Activated CD4-positive, alpha-beta T cell treated with anti-CD3 and anti-CD28 coated beads for 24 hours (primary cell): ENCODE measurements at regions not wholly inside any gene's neighbourhood (a gene's known extent, or its start where the extent isn't known, plus 50 kb on each side); places are given as distances from the start of the nearest gene placed in this dataset.

Experiments used
- DNase-seq, 2 donors: peaks; one replicate each; pipeline ENCODE4 v3.0.0-alpha.2; 2020; ENCODE audit warnings: low read depth in 2 of 2

DNA sequence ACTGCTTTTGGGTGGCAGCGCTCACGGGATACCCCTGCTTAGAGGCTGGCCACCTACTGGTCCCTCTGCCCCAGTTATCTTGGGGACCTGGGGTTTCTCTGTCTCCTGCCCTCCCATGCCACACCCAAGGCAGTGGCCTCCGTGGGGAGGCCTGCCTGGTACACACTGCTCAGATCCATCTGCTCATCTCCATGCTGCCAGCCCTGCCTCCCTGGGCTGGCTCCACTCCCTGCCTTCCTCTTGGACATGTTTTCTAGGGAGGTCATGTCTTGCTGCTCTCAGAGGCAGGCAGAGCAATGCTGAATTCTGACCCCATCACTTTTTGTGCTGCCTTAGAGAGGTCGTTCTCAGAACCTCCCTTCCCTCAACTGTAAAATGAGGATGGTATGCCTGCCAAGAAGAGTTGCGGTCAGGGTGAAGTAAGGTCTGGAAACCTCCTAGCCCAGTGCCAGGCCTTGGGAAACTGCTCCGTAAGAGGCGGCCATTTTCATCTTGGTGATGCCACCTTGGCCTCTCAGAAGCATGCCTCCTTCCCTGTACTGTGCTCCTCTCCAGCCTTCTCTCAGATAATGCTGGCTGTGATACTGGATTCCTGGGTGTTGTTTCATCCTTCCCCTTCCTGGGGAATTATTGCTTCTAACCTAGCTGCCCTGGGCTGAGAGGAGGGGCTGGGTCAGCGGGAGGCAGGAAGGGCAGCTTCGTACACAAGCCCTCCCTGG is 186.4 kb upstream of the ZBED5 start:
- DNase-seq, result no peak

DNA sequence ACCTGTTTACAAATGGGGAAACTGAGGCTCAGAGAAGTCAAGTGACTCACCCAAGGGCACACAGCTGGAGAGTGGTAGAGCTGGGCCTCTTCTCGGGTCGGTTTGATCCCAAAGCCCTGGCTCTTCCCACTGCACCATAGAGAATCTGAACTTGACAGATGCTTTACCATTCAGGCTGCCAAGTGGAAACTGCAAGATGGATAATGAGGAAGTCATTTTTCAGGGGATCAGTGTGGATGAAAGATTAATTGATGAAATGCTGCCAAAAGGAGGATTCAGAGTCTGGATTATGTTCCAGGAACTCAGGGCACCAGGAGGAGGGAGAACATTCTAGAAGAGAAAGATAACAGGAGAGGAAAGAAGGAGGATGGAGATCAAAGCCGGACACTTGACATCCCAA is 185.9 kb upstream of the ZBED5 start:
- DNase-seq, result no peak

DNA sequence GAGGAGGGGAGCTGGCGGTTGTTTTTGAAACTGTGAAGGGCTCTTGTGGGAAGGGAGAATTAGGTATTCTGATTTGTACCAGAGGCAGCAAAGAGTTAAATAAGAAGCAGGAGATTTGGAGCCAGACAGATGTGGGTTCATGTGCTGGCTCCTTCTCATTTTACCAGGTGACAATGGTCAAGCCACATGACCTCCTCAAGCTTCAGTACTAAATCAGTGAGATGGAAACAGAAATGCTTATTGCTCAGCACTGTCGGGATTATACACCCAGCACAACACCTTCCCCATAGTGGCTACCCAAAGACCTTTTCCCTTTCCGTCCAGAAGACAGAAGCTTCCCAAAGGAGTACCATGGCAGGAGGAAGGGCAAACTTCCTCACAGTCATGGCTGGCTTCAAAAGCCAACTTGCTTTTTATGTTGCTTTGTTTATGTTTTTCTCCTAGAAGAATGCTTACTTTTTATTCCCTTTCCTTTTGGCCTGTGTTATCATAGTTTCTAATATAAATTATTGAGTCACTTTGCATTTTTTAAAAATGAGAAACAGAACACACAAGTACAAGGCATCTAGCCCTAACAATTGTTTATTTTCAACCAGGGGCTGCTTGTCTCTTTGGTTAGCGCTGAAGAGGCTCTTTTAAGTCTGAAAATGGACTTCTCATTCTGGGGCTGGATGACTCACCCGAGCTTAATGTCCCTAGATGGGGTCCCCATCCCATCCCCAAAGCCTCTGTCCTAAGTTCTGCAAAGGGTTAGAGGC is 181.5 kb upstream of the ZBED5 start:
- no peak for DNase-seq

DNA sequence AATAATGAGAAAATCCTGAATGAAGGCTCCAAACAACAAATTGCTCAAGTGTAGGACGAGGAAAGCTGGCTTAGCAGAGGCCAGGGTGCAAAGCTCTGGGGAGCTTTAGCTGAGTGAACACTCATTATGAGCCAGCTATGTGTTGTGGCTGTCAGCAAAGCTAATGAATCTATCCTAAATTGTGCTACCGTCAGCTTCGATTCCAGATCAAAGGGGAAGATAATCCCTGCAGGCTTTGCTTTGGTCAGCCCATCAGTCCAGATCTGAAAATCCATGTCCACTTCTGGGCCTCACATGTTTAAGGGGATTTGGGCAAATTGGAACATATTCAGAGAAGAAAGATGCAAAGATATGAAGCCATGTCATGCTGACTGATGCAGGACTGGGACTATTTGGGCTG is 180.9 kb upstream of the ZBED5 start:
- no peak for DNase-seq

DNA sequence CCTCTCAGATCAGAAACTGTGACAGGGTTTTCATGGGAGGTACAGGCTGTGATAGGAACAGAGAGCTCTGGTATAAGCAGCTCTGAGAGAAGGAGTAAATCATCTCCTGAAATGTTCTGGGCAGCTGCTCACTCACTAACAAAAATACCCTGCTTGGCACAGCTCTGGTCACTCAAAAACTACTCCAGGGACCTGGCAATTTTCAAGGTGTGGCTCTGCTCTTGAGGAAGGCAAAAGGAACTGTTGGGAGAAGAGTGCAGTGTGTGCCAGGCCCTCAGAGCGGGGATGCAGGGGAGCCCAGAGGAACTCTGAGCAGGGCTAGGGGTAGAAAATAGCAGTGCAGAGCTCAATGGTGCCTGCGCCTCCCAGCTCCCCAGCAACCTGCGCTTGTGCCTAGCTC is 180.5 kb upstream of the ZBED5 start:
- no peak for DNase-seq

DNA sequence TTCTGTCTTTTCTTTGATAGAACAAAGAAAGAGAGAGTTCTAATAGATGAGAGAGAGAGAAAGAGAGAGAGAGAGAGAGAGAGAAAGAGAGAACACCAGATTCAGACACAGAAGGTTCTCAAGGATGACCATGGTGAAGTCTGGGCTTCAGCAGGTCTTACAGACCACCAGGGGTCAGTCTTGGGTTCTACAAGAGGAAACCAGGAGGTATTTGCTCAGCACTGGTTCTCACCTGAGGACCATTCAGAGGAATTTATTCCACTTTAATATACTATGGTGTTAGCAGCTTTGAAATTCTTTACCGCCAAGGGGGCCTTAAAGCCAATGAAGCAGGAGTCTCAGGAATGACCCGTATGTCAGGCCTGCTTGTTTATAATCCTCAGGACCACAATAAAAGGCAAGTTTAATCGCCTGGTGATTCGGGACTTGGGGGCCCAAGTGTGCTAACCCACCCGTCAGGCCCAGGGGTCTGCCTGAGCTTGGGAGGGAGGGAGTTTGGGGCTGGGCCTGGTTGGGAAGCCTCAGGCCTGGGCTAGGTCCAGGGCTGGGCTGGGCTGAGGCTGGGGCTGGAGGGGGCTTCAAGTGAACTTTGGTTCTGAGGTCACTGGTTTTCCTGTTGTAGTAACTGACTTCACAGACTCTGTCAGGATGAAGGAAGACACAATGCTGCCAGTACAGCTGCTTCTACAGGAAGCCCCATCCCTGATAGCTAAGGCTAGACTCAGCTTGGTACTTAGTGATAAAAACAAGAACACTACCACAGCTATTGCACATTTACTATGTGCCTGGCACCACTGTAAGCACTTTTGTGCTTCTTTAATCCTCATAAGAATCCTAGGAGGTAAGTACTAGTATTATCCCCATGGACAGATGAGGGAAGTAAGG is 179.2 kb upstream of the ZBED5 start:
- DNase-seq, result peak in 1 of 2 donors; percentile 13

DNA sequence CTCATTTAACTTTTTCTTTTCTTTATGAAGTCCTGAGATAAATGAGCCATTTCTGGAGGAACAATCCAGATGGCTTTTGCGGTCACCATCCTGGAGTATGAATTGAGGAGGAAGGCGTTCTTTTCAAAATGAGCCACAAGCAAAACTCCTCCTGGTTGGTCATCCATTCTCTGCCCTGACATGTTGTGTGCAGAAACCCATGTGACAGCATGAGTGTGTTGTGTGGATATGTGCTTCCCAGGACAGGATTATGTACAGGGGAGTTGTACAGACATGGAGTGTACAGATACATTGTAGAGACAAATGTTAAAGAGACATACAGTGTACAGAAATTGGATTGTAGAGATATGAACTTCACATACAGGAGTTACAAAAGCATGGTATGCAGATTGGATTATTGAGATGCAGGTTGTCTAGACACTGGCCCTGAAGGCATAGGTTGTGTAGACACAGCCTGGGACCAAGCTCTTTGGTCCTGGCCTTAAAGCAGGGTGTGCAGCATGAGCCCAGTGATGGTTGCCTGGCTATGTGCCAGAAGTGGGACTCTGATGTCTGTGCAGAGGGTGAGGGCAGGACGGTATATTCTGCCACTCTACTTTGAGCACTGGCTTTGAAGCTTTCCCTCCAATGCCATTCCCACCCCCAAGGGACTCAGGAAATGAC is 178.5 kb upstream of the ZBED5 start:
- no peak for DNase-seq

DNA sequence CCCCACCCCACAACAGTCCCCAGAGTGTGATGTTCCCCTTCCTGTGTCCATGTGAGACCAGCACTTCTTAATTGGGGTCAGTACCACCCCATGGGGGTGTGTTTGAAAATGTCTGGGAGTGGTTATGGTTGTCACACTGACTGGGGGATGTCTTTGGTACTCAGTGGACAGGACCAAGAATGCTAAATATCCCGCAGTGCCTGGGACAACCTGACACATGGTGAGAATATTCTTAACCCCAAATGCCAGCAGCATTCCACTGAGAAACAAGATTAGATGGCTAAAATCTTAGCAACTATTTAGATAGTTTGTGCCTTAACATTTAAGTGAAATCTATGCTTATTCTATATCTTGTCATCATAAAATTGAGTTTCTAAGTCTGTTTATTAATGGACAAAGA is 177.5 kb upstream of the ZBED5 start:
- DNase-seq, result no peak

DNA sequence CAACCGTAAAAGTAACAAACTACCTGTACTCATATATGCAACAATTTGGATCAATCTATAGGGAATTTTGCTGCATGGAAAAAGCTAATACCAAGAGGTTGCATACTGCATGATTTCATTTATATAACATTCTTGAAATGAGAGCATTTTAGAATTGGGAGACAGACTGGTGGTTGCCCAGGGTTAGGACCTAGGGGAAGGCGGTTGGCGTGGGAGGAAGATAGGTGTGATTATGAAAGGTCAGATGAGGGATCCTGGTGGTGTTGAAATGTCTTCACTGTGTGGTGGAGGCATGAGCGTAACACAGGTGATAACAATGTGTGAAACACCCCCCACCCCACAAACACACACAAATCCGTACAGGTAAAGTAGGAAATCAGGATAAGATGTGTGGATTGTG is 176.6 kb upstream of the ZBED5 start:
- DNase-seq, result no peak

DNA sequence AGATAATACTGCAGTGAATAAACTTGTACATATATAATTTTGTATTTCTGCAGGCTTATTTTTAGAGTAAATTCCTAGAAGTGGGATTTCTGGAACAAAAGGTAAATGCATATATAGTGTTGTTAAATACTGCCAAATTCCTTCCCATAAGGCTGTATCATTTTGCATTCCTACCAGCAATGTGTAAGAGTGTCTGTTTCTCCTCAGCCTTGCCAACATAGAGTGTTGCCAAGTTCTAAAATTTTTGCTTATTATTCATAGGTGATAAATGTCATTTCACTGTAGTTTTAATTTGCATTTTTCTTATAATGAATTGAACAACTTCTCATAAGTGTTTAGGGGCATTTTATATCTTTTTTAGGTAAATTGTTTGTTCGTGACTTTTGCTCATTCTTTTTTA is 174.2 kb upstream of the ZBED5 start:
- no peak for DNase-seq

DNA sequence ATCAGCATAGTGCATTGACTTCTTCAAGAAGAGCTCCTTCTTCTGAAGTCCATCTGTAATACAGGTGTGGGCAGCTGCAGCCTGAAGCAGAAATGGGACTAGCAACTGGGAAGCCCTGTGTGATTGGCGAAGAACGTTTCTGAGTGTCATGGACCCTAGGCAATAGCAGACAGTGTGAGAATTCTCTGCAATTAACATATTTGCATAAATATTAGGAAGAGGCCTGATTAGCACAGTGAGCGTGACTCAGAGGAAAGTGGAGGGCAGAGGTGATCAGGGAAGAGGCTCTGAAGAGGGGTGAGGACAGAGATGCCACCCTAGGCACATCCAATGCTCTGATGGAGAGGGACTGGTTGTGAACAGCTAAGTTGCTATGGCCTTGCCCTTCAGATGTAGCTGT is 171.2 kb upstream of the ZBED5 start:
- DNase-seq, result no peak

DNA sequence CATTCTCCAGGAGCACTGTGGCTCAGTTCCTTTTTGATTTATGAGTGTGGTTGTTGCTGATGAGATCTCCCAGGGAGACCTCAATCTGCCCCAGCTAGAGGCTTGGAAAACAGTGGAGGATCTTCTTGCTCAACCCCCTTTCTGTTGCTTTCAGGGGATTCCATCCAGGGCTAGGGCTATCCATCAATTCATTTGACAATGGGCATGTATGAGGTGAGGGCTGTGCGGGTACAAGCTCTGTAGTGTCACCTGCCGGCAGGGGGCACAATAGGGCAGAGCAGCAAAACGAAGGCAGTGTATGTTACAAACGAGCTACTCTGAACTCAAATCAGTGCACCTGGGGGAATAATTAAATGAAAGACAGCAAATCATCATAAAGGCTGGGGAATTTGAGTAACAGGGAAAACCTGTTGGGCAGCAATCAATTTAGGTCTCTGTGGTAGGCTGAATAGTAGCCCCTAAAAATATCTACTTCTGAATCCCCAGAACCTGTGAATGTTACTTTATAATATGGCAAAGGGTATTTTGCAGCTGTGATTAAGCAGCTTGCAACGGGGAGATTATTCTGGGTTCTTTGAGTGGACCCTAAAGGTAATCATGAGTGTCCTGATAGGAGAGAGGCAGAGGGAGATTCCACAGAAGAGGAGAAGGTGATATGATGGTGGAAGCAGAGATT is 170.3 kb upstream of the ZBED5 start:
- peak; percentile 68 to 71 for DNase-seq

DNA sequence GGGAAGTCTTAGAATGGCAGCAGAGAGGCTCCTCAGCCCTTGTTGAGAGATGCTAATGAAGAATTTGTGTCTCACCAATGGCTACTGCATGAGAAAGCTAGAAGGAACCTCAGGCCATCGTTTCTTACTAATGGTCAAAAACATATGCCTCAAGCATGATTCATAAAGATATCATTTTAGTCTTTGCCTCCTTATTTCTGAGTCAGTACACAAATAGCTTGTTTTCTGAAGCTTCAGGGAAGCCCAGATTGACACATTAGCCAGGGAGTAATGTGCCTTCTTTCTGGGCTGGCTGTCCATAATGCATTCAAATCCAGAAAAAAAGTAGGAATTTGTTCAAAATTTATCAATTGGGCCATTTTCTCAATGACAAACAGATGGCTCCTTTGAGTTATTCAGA is 169.4 kb upstream of the ZBED5 start:
- DNase-seq, result no peak

DNA sequence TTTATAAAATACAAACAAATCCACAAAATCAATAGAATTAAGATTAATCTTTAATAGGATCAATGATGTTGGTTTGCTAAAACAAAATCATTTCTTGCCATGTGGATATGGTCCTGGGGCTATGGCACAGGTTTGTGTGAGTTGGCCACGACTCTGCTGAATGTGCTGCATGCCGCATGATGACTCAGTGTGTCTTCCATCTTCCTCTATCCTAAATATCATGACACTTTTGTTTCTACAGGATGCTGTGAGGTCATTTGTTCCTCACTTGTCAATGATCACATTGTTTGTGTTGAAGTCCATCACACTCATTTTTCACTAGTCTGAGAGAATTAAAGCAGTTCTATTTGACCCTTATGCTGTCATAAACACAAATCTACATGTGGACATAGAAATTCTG is 167.2 kb upstream of the ZBED5 start:
- no peak for DNase-seq

DNA sequence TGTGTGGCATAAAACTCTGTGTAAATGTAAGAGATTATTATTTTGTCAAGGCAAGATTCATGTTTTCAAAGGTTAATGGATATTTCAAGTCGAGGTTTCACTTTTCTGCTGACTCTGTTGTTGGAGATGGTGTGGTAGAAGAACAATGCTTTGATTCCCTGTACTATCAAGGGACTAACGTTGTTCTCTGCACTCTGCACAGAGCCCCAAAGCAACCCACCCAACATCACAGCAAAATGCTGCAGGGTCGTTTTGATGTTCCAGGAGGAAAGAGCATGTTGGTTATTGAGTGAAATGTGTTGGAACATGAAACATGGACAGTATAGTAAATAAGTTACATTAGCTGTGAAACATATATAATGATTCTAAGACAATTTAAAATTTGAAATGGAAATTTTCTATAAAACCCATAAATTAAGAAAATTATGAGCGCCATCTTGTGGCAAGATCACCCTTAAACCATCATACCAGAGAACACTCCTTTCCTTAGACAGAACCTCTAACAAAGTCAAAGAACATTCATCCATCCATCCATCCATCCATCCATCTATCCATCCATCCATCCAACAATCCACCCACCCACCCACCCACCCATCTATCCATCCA is 164.4 kb upstream of the ZBED5 start:
- DNase-seq, result peak in 1 of 2 donors; percentile 14

DNA sequence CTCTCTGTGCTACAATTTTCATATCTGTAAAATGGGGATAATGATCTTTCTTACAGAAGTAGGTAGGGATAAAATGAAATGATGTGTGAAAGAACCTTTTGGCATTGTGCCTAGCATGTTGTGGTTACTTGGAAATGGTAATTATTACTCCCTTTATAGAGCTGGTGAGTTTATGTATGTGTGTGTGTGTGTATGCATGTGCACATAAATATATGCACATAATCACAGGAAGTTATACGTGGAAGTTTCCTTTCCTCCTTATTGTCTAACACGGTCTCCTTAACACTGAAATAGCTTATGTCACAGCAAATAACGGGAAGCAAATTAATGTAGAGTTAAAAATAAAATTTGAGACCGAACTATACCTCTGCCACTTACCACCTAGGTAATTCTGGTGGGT is 163.7 kb upstream of the ZBED5 start:
- DNase-seq, result no peak

DNA sequence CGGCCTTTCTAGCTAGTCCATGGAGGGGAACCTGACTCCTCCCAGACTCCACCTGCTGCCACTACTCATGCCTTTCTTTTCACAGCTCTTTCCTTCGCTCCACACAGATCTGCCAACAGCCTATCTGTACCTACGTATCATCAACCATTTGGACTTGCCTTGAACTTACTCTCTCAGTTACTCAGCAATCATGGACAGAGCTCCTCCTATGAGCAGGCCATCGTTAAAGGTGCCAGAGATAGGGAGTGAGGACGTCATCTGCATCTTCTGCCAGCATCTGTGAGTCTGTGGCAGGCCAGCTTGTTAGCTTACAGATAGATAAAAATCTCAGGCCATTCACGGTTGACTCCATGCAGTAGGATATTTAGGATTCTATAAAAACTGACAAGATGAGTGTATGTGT is 162.9 kb upstream of the ZBED5 start:
- no peak for DNase-seq

DNA sequence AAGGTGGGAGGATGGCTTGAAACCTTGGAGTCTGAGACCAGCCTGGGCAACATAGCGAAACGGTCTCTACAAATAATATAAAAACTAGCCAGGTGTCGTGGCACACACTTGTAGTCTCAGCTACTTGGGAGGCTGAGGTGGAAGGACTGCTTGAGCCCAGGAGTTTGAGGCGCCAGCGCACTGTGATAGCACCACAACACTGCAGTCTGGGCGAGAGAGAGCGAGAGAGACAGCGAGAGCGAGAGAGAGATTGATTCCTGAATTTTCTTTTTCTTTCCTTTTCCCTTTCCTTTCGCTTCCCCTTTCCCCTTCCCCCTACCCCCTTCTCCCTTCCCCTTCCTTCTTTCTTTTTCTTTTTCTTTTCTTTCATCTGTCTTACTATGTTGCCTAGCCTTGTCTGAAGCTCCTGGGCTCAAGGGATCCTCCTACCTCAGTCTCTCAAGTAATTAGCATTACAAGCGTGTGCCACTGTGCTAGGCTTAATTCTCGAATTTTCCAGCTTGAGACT is 162.4 kb upstream of the ZBED5 start:
- DNase-seq, result no peak

DNA sequence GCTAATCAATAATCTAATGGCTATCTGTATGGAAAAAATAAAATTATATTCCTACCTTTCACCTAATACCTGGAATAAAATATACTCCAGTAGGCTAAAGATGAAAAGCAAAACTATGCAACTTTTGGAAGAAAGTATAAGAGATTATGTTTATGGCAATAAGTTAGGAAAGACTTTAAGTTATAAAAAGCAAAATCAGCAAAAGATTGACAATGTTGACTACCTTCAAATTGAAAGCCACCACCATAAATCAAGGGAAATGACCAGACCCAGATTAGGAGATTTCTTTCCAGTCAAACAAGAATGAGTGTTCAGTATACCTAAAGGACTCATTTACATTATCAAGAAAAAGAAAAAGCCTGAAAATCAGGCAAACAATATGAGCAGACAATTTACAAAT is 159.1 kb upstream of the ZBED5 start:
- DNase-seq, result no peak

DNA sequence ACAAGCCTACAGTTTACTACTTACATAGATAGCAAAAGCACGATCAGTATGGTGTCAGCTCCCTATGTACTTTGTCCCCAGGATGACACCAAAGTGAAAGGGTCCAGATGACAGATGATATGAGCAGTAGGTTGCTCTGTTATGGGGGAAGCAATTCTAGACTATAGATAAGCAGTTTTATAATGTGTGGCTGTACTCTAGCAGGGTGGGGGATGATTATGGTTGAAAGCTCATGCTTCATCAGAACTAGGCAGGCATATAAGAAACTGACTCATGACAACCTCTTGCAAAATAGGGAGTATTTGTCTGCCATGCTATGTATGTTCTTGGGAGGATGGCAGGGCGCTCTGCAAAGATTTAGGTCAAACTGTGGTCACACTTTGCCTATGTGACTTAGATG is 158.2 kb upstream of the ZBED5 start:
- DNase-seq, result no peak

DNA sequence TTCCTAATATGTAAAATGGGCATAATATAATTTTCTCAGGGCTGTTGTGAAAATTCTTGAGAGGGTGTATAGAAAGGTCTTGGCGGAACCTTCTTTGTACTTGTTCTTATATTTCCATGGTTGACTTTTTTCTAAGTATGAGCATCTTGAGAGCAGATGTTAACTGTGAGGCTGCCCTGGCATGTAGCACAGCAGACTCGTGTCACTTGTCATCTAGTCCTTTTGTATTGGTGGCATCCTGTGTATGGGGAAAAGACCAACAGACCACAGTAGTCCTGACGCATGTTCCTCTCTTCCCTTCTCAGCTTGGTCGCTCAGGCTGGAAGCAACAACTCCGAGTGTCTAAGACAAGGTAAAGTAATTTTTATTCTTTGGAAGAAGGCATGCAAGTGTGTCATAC is 153.8 kb upstream of the ZBED5 start:
- no peak for DNase-seq
